GM12878 (cell line): ENCODE measurements at regions not wholly inside any gene's neighbourhood (a gene's known extent, or its start where the extent isn't known, plus 50 kb on each side); places are given as distances from the start of the nearest gene placed in this dataset.

ENCODE experiments used
- ATF7 ChIP-seq: fragments of 450-650 bp; IDR thresholded peaks from 2 replicates; pipeline ENCODE4 v1.6.1; 2016; ENCODE audit warnings: low read depth, mild to moderate bottlenecking
- CBX5 ChIP-seq: sonication (generic); IDR thresholded peaks from 2 replicates; pipeline ENCODE4 v1.6.1; 2016; ENCODE audit warnings: low read depth, moderate library complexity, mild to moderate bottlenecking, inconsistent platforms
- ESRRA ChIP-seq: IDR thresholded peaks from 2 replicates; pipeline ENCODE4 v1.6.1; 2012; ENCODE audit warnings: mild to moderate bottlenecking, low read length, improper control_type of control experiment
- FOXK2 ChIP-seq: fragments of 450-650 bp; IDR thresholded peaks from 2 replicates; pipeline ENCODE4 v1.6.1; 2017; ENCODE audit warnings: mild to moderate bottlenecking, moderate library complexity
- FOXM1 ChIP-seq: IDR thresholded peaks from 2 replicates; pipeline ENCODE4 v1.6.1; 2012; ENCODE audit warnings: low read depth, mild to moderate bottlenecking, inconsistent platforms, low read length, moderate library complexity
- IKZF1 ChIP-seq: fragments of 450-650 bp; conservative IDR thresholded peaks from 2 replicates; pipeline ENCODE4 v1.6.1; 2017; ENCODE audit warnings: antibody characterized with exemption, mild to moderate bottlenecking
- IKZF2 ChIP-seq, 2 experiments: fragments of 450-650 bp; IDR thresholded peaks; 2 replicates each; pipeline ENCODE4 v1.6.1; 2017; ENCODE audit warnings: mild to moderate bottlenecking in 2 of 2, moderate library complexity in 2 of 2
- JUND ChIP-seq: IDR thresholded peaks from 2 replicates; pipeline ENCODE4 v1.6.1; 2012; ENCODE audit warnings: low read depth, mild to moderate bottlenecking, low read length, improper control_type of control experiment, moderate library complexity
- MLLT1 ChIP-seq: fragments of 450-650 bp; IDR thresholded peaks from 2 replicates; pipeline ENCODE4 v1.6.1; 2016; ENCODE audit warnings: mild to moderate bottlenecking
- MYB ChIP-seq: fragments of 150-350 bp; IDR thresholded peaks from 2 replicates; pipeline ENCODE4 v1.6.1; 2014; ENCODE audit warnings: mild to moderate bottlenecking, low read depth, low read length, borderline replicate concordance
- POLR2AphosphoS5 ChIP-seq: IDR thresholded peaks from 2 replicates; pipeline ENCODE4 v1.6.1; 2011; ENCODE audit warnings: mild to moderate bottlenecking, low read length, inconsistent platforms
- RAD21 ChIP-seq: IDR thresholded peaks from 2 replicates; pipeline ENCODE4 v1.6.1; 2011; ENCODE audit warnings: mild to moderate bottlenecking, low read depth, low read length, moderate library complexity; ENCODE audit not compliant: insufficient read depth
- RELB ChIP-seq: fragments of 450-650 bp; IDR thresholded peaks from 2 replicates; pipeline ENCODE4 v1.6.1; 2017; ENCODE audit warnings: low read depth, mild to moderate bottlenecking, moderate library complexity
- RFX5 ChIP-seq: IDR thresholded peaks from 2 replicates; pipeline ENCODE4 v1.6.1; 2011; ENCODE audit warnings: low read depth, low read length, improper control_type of control experiment
- SP1 ChIP-seq: IDR thresholded peaks from one replicate; pipeline ENCODE4 v1.6.1; 2011; ENCODE audit warnings: low read depth, low read length
- SPI1 ChIP-seq: IDR thresholded peaks from 2 replicates; pipeline ENCODE4 v1.6.1; 2011; ENCODE audit warnings: low read depth, mild to moderate bottlenecking, low read length, moderate library complexity, borderline replicate concordance; ENCODE audit not compliant: insufficient read depth
- SREBF1 ChIP-seq: IDR thresholded peaks from 2 replicates; pipeline ENCODE4 v1.6.1; 2012; ENCODE audit warnings: mild to moderate bottlenecking, low read length
- STAT3 ChIP-seq: IDR thresholded peaks from 2 replicates; pipeline ENCODE4 v1.6.1; 2011; ENCODE audit warnings: low read depth, low read length, improper control_type of control experiment
- TCF12 ChIP-seq: IDR thresholded peaks from 2 replicates; pipeline ENCODE4 v1.6.1; 2011; ENCODE audit warnings: low read depth, mild to moderate bottlenecking, low read length
- TCF7 ChIP-seq: IDR thresholded peaks from 2 replicates; pipeline ENCODE4 v1.6.1; 2014; ENCODE audit warnings: antibody characterized with exemption, borderline replicate concordance
- YY1 ChIP-seq: IDR thresholded peaks from 2 replicates; pipeline ENCODE4 v1.6.1; 2011; ENCODE audit warnings: low read depth, mild to moderate bottlenecking, low read length
- ZZZ3 ChIP-seq: IDR thresholded peaks from 2 replicates; pipeline ENCODE4 v1.6.1; 2011; ENCODE audit warnings: low read depth; ENCODE audit not compliant: control insufficient read depth, insufficient read length
- TF ChIP-seq, protein P1 (sequence below): fragments of 450-650 bp; conservative IDR thresholded peaks from 2 replicates; pipeline ENCODE4 v1.6.1; 2017; ENCODE audit warnings: mild to moderate bottlenecking, moderate library complexity
- TF ChIP-seq, protein P2 (sequence below): IDR thresholded peaks from 2 replicates; pipeline ENCODE4 v1.6.1; 2011; ENCODE audit warnings: low read depth, low read length, improper control_type of control experiment, borderline replicate concordance
- TF ChIP-seq, protein P3 (sequence below): fragments of 450-650 bp; IDR thresholded peaks from 2 replicates; pipeline ENCODE4 v1.6.1; 2017; ENCODE audit warnings: borderline replicate concordance

GRCh38 chr14:71320734-71321573, 413.7 kb downstream of the PCNX1 start (continued):
- TF ChIP-seq, protein P1, sequence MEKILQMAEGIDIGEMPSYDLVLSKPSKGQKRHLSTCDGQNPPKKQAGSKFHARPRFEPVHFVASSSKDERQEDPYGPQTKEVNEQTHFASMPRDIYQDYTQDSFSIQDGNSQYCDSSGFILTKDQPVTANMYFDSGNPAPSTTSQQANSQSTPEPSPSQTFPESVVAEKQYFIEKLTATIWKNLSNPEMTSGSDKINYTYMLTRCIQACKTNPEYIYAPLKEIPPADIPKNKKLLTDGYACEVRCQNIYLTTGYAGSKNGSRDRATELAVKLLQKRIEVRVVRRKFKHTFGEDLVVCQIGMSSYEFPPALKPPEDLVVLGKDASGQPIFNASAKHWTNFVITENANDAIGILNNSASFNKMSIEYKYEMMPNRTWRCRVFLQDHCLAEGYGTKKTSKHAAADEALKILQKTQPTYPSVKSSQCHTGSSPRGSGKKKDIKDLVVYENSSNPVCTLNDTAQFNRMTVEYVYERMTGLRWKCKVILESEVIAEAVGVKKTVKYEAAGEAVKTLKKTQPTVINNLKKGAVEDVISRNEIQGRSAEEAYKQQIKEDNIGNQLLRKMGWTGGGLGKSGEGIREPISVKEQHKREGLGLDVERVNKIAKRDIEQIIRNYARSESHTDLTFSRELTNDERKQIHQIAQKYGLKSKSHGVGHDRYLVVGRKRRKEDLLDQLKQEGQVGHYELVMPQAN, result peak; percentile 67
- TF ChIP-seq MLLT1 (no peak; the same call in 1 of the 2 replicates), CBX5 (no peak), FOXM1 (no peak; the same call in none of the 2 replicates), ESRRA (no peak), SPI1 (no peak), RFX5 (no peak), ZZZ3 (no peak), ATF7 (no peak), TCF7 (no peak), SREBF1 (no peak), FOXK2 (no peak), RELB (no peak), IKZF1 (peak; percentile 64), MYB (no peak), IKZF2 (IDR thresholded peaks at IDR 0.05) (no peak; a peak in 1 of 4 replicates), SP1 (no peak), YY1 (0 out of 2 replicates have a peak, but pooled peaks have one; percentile 9), RAD21 (peak; percentile 19; the same call in 1 of the 2 replicates), TCF12 (no peak), JUND (no peak), STAT3 (no peak), POLR2AphosphoS5 (peak; percentile 56)
- TF ChIP-seq, protein P2, sequence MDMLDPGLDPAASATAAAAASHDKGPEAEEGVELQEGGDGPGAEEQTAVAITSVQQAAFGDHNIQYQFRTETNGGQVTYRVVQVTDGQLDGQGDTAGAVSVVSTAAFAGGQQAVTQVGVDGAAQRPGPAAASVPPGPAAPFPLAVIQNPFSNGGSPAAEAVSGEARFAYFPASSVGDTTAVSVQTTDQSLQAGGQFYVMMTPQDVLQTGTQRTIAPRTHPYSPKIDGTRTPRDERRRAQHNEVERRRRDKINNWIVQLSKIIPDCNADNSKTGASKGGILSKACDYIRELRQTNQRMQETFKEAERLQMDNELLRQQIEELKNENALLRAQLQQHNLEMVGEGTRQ, result no peak
- TF ChIP-seq, protein P3, sequence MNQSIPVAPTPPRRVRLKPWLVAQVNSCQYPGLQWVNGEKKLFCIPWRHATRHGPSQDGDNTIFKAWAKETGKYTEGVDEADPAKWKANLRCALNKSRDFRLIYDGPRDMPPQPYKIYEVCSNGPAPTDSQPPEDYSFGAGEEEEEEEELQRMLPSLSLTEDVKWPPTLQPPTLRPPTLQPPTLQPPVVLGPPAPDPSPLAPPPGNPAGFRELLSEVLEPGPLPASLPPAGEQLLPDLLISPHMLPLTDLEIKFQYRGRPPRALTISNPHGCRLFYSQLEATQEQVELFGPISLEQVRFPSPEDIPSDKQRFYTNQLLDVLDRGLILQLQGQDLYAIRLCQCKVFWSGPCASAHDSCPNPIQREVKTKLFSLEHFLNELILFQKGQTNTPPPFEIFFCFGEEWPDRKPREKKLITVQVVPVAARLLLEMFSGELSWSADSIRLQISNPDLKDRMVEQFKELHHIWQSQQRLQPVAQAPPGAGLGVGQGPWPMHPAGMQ, result no peak
